Loucy (cell line): ENCODE measurements at regions not wholly inside any gene's neighbourhood (a gene's known extent, or its start where the extent isn't known, plus 50 kb on each side); places are given as distances from the start of the nearest gene placed in this dataset.

Experiments used
- CTCF ChIP-seq: fragments of 200-600 bp; sonication (generic); conservative IDR thresholded peaks from 2 replicates; pipeline ENCODE4 v1.5.1; 2014; ENCODE audit warnings: mild to moderate bottlenecking, antibody characterized with exemption, low read length
- EZH2phosphoT487 ChIP-seq: fragments of 200-600 bp; IDR thresholded peaks from 2 replicates; pipeline ENCODE4 v1.6.1; 2018; ENCODE audit warnings: antibody characterized with exemption, mild to moderate bottlenecking, moderate library complexity, borderline replicate concordance

DNA sequence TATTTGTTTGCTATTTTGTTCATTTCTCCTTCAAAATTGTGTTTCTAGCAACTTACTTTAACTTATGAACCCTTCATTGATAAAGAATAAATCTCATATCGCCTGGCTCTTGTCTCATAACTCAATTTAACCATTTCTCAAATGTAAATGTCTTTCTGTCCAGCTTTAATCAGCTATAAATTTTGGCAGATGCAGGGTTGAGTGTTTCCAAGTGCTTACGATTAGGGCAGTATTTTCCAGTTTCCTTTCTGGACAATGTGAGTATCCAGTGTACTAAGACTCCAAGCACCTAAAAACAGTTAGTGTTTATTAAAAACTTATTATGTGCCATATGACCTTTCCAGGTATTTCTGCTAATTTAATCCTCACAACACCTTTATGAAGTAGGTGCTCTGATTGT is 218.6 kb upstream of the GK2 start:
- no peak for TF ChIP-seq CTCF
- no peak for TF ChIP-seq EZH2phosphoT487
